HFFc6 (cell line): ENCODE measurements at regions not wholly inside any gene's neighbourhood (a gene's known extent, or its start where the extent isn't known, plus 50 kb on each side); places are given as distances from the start of the nearest gene placed in this dataset.

Source experiments
- DNase-seq: peaks from one replicate; pipeline ENCODE4 v3.0.0-alpha.2; 2018
- H3K27ac Mint-ChIP-seq: 2 replicates; pipeline ENCODE4 v1.8.0; 2020; ENCODE audit warnings: mild to moderate bottlenecking, mixed read lengths
- H3K27me3 Mint-ChIP-seq: 2 replicates; pipeline ENCODE4 v1.8.0; 2021; ENCODE audit warnings: mild to moderate bottlenecking, moderate library complexity, mixed read lengths; ENCODE audit not compliant: insufficient read depth
- H3K36me3 Mint-ChIP-seq: 2 replicates; pipeline ENCODE4 v1.8.0; 2021; ENCODE audit warnings: low read depth, mixed read lengths
- H3K4me1 Mint-ChIP-seq: 2 replicates; pipeline ENCODE4 v1.8.0; 2020; ENCODE audit warnings: low read depth, mixed read lengths
- H3K4me3 Mint-ChIP-seq: 2 replicates; pipeline ENCODE4 v1.8.0; 2020; ENCODE audit warnings: mild to moderate bottlenecking, moderate library complexity, mixed read lengths
- H3K9me3 Mint-ChIP-seq: 2 replicates; pipeline ENCODE4 v1.8.0; 2020; ENCODE audit warnings: mild to moderate bottlenecking, mixed read lengths
- CTCF ChIP-seq: fragments of 200-600 bp; sonication (generic); IDR thresholded peaks from 2 replicates; pipeline ENCODE4 v1.5.0; 2021; ENCODE audit warnings: antibody characterized with exemption, mild to moderate bottlenecking

- TF ChIP-seq CTCF = no peak
- Mint-ChIP-seq H3K9me3 (no peaks in the 10 kb centered on the region), H3K36me3 (no peaks in the 10 kb centered on the region), H3K4me3 (no peak overlapping the region), H3K27me3 (peaks cover 24% of the 10 kb centered on the region), H3K4me1 (peaks cover 29% of the 10 kb centered on the region), H3K27ac (no peak overlapping the region)
- DNase-seq = no peak
Observed at GRCh38 chr21:41674402-41674801, 92.5 kb downstream of the RIPK4 start.

GRCh38 chr21:41673596-41674335, 93.1 kb downstream of the RIPK4 start:
- Mint-ChIP-seq H3K4me3 (no peak overlapping the region), H3K9me3 (no peaks in the 10 kb centered on the region), H3K36me3 (no peaks in the 10 kb centered on the region), H3K27me3 (peaks cover 24% of the 10 kb centered on the region), H3K27ac (no peak overlapping the region), H3K4me1 (peaks cover 23% of the 10 kb centered on the region)
- DNase-seq = no peak
- no peak for TF ChIP-seq CTCF

- no peak for DNase-seq
- Mint-ChIP-seq H3K36me3 (no peaks in the 10 kb centered on the region), H3K27me3 (peaks cover 23% of the 10 kb centered on the region), H3K9me3 (no peaks in the 10 kb centered on the region), H3K4me1 (peaks cover 16% of the 10 kb centered on the region), H3K4me3 (no peak overlapping the region), H3K27ac (no peak overlapping the region)
- TF ChIP-seq CTCF = no peak
Observed at GRCh38 chr21:41673071-41673470, 93.8 kb downstream of the RIPK4 start.

- Mint-ChIP-seq H3K4me3 (no peak overlapping the region), H3K27ac (no peak overlapping the region), H3K4me1 (peaks cover 10% of the 10 kb centered on the region; the same call in 1 of the 2 replicates), H3K27me3 (peaks cover 23% of the 10 kb centered on the region), H3K9me3 (no peaks in the 10 kb centered on the region), H3K36me3 (no peaks in the 10 kb centered on the region)
- no peak for TF ChIP-seq CTCF
- DNase-seq = no peak
Observed at GRCh38 chr21:41672543-41672915, 94.3 kb downstream of the RIPK4 start.

GRCh38 chr21:41671859-41672542, 94.9 kb downstream of the RIPK4 start:
- no peak for TF ChIP-seq CTCF
- peaks cover 27% of the 10 kb centered on the region for H3K27me3 Mint-ChIP-seq
- H3K4me3 Mint-ChIP-seq = no peak overlapping the region
- H3K9me3 Mint-ChIP-seq = no peaks in the 10 kb centered on the region
- no peak overlapping the region for H3K27ac Mint-ChIP-seq
- H3K4me1 Mint-ChIP-seq = peaks cover 8% of the 10 kb centered on the region; the same call in 1 of the 2 replicates
- H3K36me3 Mint-ChIP-seq = no peaks in the 10 kb centered on the region
- DNase-seq = no peak
